ENCODE measurements at regions not wholly inside any gene's neighbourhood (a gene's known extent, or its start where the extent isn't known, plus 50 kb on each side); places are given as distances from the start of the nearest gene placed in this dataset.

- TF ChIP-seq CTCF (IDR thresholded peaks at IDR 0.05): no peak
- TF ChIP-seq POLR2A (IDR thresholded peaks at IDR 0.05): no peak
- TF ChIP-seq EP300 (IDR thresholded peaks at IDR 0.05): no peak
- TF ChIP-seq POLR2AphosphoS5 (IDR thresholded peaks at IDR 0.05): no peak
- Histone ChIP-seq H3K27me3 (peaks cover 9% of the 10 kb centered on the region), H3K36me3 (no peaks in the 10 kb centered on the region), H3K4me3 (no peak overlapping the region), H3K9me3 (no peaks in the 10 kb centered on the region), H3K27ac (no peak overlapping the region), H3K4me1 (no peaks in the 10 kb centered on the region)
- 96% methylated on average over 11 of the region's 12 CpGs; no CpG with 5 or more reads in 1 of the 2 donors for WGBS, 2 donors (ENCODE audit: low coverage in 1 of 2)
- ATAC-seq: no peak
Observed at GRCh38 chr16:49923411-49923810, 67.5 kb upstream of the ZNF423 start.

GRCh38 chr16:49924078-49924477 lies 68.2 kb upstream of the ZNF423 start:
- Histone ChIP-seq H3K27me3 (peaks cover 9% of the 10 kb centered on the region), H3K36me3 (no peaks in the 10 kb centered on the region), H3K27ac (no peak overlapping the region), H3K9me3 (no peaks in the 10 kb centered on the region), H3K4me1 (no peaks in the 10 kb centered on the region), H3K4me3 (no peak overlapping the region)
- 83 to 93% methylated on average over 2 to 3 of the region's 7 CpGs for WGBS, 2 donors (ENCODE audit: low coverage in 1 of 2)
- no peak for ATAC-seq
- TF ChIP-seq EP300 (IDR thresholded peaks at IDR 0.05) (no peak), CTCF (IDR thresholded peaks at IDR 0.05) (no peak), POLR2AphosphoS5 (IDR thresholded peaks at IDR 0.05) (no peak), POLR2A (IDR thresholded peaks at IDR 0.05) (no peak)

GRCh38 chr16:49926941-49927340 lies 71.0 kb upstream of the ZNF423 start:
- H3K27me3 ChIP-seq: peaks cover 5% of the 10 kb centered on the region
- no peaks in the 10 kb centered on the region for H3K9me3 ChIP-seq
- ATAC-seq: no peak
- no peak for TF ChIP-seq POLR2A (IDR thresholded peaks at IDR 0.05)
- TF ChIP-seq EP300 (IDR thresholded peaks at IDR 0.05): no peak
- no peak for TF ChIP-seq POLR2AphosphoS5 (IDR thresholded peaks at IDR 0.05)
- no peak for TF ChIP-seq CTCF (IDR thresholded peaks at IDR 0.05)
- H3K4me1 ChIP-seq: no peaks in the 10 kb centered on the region
- H3K36me3 ChIP-seq: no peaks in the 10 kb centered on the region
- no peak overlapping the region for H3K27ac ChIP-seq
- no peak overlapping the region for H3K4me3 ChIP-seq
- 47 to 50% methylated on average over 2 of the region's 2 CpGs for WGBS, 2 donors (ENCODE audit: low coverage in 1 of 2)

- H3K9me3 ChIP-seq: no peaks in the 10 kb centered on the region
- H3K27me3 ChIP-seq: no peaks in the 10 kb centered on the region
- peaks cover 0 to 12% (median 0%) of the 10 kb centered on the region in 3 donors for H3K4me1 ChIP-seq
- H3K4me3 ChIP-seq: no peak overlapping the region
- no peaks in the 10 kb centered on the region for H3K36me3 ChIP-seq
- no peak overlapping the region for H3K27ac ChIP-seq
- TF ChIP-seq CTCF (IDR thresholded peaks at IDR 0.05) (no peak), POLR2A (IDR thresholded peaks at IDR 0.05) (no peak), POLR2AphosphoS5 (IDR thresholded peaks at IDR 0.05) (peak; percentile 21)
- WGBS, 2 donors (ENCODE audit: low coverage in 1 of 2): 58 to 75% methylated on average over 4 to 12 of the region's 16 CpGs
- peak; percentile 60 for ATAC-seq
Observed at GRCh38 chr16:49928176-49929041, 72.5 kb upstream of the ZNF423 start.

- WGBS, 2 donors (ENCODE audit: low coverage in 1 of 2): 80 to 93% methylated on average over 1 to 2 of the region's 3 CpGs
- no peak overlapping the region for H3K27ac ChIP-seq
- no peak for ATAC-seq
- H3K4me3 ChIP-seq: no peak overlapping the region
- TF ChIP-seq CTCF (IDR thresholded peaks at IDR 0.05) (no peak), POLR2A (IDR thresholded peaks at IDR 0.05) (no peak), EP300 (IDR thresholded peaks at IDR 0.05) (no peak), POLR2AphosphoS5 (IDR thresholded peaks at IDR 0.05) (no peak)
- H3K9me3 ChIP-seq: no peaks in the 10 kb centered on the region
- no peaks in the 10 kb centered on the region for H3K27me3 ChIP-seq
- peaks cover 0 to 12% (median 0%) of the 10 kb centered on the region in 3 donors for H3K4me1 ChIP-seq
- H3K36me3 ChIP-seq: no peaks in the 10 kb centered on the region
Observed at GRCh38 chr16:49929626-49930025, 73.7 kb upstream of the ZNF423 start.
